HepG2 (cell line): ENCODE measurements at regions not wholly inside any gene's neighbourhood (a gene's known extent, or its start where the extent isn't known, plus 50 kb on each side); places are given as distances from the start of the nearest gene placed in this dataset.

Experiments
- ATAC-seq: fragments of 200-7000 bp; cut with Tn5 transposase; 3 replicates; pipeline ENCODE4 v1.9.1; 2020; ENCODE audit warnings: mild to moderate bottlenecking, moderate library complexity
- BruUV-seq: library from RNA; stranded (reverse); fragments of 400-500 nt; replicated peaks from 2 replicates; lab custom pipeline; 2021; lab: Mats Ljungman, UMichigan
- CTCF ChIA-PET: fragments of 300-600 bp; formaldehyde crosslinking; extraction: SDS; loops from one replicate; lab custom pipeline; 2021; ENCODE audit warnings: low total read pairs, inconsistent platforms, low intra/inter-chr PET ratio; lab: Yijun Ruan, JAX
- POLR2A ChIA-PET: fragments of 350-600 bp; sonication (Branson Sonifier 250); formaldehyde crosslinking; loops from one replicate; lab custom pipeline; 2020; ENCODE audit warnings: antibody characterized with exemption, inconsistent platforms; lab: Yijun Ruan, JAX
- DNase-seq: peaks from one replicate; pipeline ENCODE4 v3.0.0-alpha.2; 2015; ENCODE audit warnings: low spot score
- FAIRE-seq: peaks from 3 replicates; lab custom pipeline; 2011; peaks lifted over from hg19 to GRCh38; lab: Jason Lieb, UNC
- H2AFZ ChIP-seq: one replicate; pipeline ENCODE4 v1.6.1; 2011; ENCODE audit warnings: low read length, inconsistent platforms
- H3K27ac ChIP-seq: fragments of 300-600 bp; 3 replicates; pipeline ENCODE4 v1.8.0; 2011; ENCODE audit warnings: mixed run types, mild to moderate bottlenecking, mixed read lengths, low read length, inconsistent platforms; ENCODE audit not compliant: insufficient read depth; ENCODE audit errors: extremely low read length
- H3K27me3 ChIP-seq, 2 experiments: fragments of 200-600 bp in 1 of 2; 2 replicates in 1 of 2; 3 replicates in 1 of 2; pipeline versions ENCODE4 v1.6.0 to v1.8.0; 2011; ENCODE audit warnings: low read length in 2 of 2, mild to moderate bottlenecking in 2 of 2, moderate library complexity in 2 of 2, inconsistent platforms in 1 of 2; ENCODE audit not compliant: insufficient read depth in 2 of 2, control insufficient read depth in 1 of 2
- H3K36me3 ChIP-seq, 2 experiments: fragments of 200-600 bp in 1 of 2; replicated peaks in 1 of 2; 2 replicates in 1 of 2; 3 replicates in 1 of 2; pipeline versions ENCODE4 v1.5.1 to v1.8.0; 2011; ENCODE audit warnings: low read length in 2 of 2, inconsistent platforms in 1 of 2; ENCODE audit not compliant: insufficient read depth in 2 of 2, control insufficient read depth in 1 of 2
- H3K4me1 ChIP-seq: 2 replicates; pipeline ENCODE4 v1.5.1; 2012; ENCODE audit warnings: low read length, inconsistent platforms; ENCODE audit not compliant: insufficient read depth
- H3K4me2 ChIP-seq: 2 replicates; pipeline ENCODE4 v1.6.0; 2011; ENCODE audit warnings: low read depth, low read length, inconsistent platforms
- H3K4me3 ChIP-seq, 3 experiments: fragments of 200-600 bp in 1 of 3; sonication (generic), shearing (Covaris generic) in 1 of 3; replicated peaks in 1 of 3; 2 replicates each; pipeline ENCODE4 v1.5.1; 2011 to 2016; ENCODE audit warnings: low read length in 3 of 3, inconsistent platforms in 2 of 3, low read depth in 2 of 3, mild to moderate bottlenecking in 2 of 3, control low read depth in 1 of 3, mixed read lengths in 1 of 3; ENCODE audit not compliant: insufficient read depth in 1 of 3
- H3K79me2 ChIP-seq: one replicate; pipeline ENCODE4 v1.6.1; 2011; ENCODE audit warnings: low read length, inconsistent platforms; ENCODE audit not compliant: insufficient read depth
- H3K9ac ChIP-seq: 2 replicates; pipeline ENCODE4 v1.6.0; 2011; ENCODE audit warnings: mild to moderate bottlenecking, low read depth, low read length, inconsistent platforms; ENCODE audit not compliant: insufficient read depth
- H3K9me3 ChIP-seq: 2 replicates; pipeline ENCODE4 v1.5.1; 2012; ENCODE audit warnings: mild to moderate bottlenecking, low read length
- H4K20me1 ChIP-seq: 2 replicates; pipeline ENCODE4 v1.6.0; 2011; ENCODE audit warnings: inconsistent platforms, mild to moderate bottlenecking, low read length, moderate library complexity; ENCODE audit not compliant: insufficient read depth
- DBP ChIP-seq: sonication (generic); formaldehyde crosslinking; IDR thresholded peaks from 2 replicates; pipeline ENCODE4 v1.4.0; 2020; ENCODE audit warnings: missing genetic modification reagents; ENCODE audit errors: not compliant biosample characterization
- NAIF1 ChIP-seq: sonication (generic); formaldehyde crosslinking; IDR thresholded peaks from 2 replicates; pipeline ENCODE4 v1.5.0; 2020; ENCODE audit warnings: mild to moderate bottlenecking, missing genetic modification reagents, borderline replicate concordance
- WGBS: methylation state at CpG from one replicate; pipeline ENCODE4 v1.1.6; 2017; ENCODE audit warnings: low lambda C conversion rate; 5-methylcytosine and 5-hydroxymethylcytosine counted together
- in situ Hi-C: cut with HindIII; loops from 2 replicates; pipeline ENCODE4 v1.10.0; 2017; ENCODE audit warnings: low pct_unique_long_range_greater_than_20kb; ENCODE audit not compliant: extremely low pct_ligation_motif_present
- intact Hi-C: fragments of 100-400 bp; cut with micrococcal nuclease; formaldehyde crosslinking; loops from one replicate; pipeline ENCODE4 v1.10.0; 2022; ENCODE audit not compliant: unreplicated experiment
- TF ChIP-seq, protein P1 (sequence below): sonication (generic); formaldehyde crosslinking; IDR thresholded peaks from 2 replicates; pipeline ENCODE4 v1.5.0; 2020; ENCODE audit warnings: mild to moderate bottlenecking, missing genetic modification reagents, borderline replicate concordance

- TF ChIP-seq DBP (no peak), NAIF1 (CRISPR knock-in tag) (no peak)
- TF ChIP-seq, protein P1, sequence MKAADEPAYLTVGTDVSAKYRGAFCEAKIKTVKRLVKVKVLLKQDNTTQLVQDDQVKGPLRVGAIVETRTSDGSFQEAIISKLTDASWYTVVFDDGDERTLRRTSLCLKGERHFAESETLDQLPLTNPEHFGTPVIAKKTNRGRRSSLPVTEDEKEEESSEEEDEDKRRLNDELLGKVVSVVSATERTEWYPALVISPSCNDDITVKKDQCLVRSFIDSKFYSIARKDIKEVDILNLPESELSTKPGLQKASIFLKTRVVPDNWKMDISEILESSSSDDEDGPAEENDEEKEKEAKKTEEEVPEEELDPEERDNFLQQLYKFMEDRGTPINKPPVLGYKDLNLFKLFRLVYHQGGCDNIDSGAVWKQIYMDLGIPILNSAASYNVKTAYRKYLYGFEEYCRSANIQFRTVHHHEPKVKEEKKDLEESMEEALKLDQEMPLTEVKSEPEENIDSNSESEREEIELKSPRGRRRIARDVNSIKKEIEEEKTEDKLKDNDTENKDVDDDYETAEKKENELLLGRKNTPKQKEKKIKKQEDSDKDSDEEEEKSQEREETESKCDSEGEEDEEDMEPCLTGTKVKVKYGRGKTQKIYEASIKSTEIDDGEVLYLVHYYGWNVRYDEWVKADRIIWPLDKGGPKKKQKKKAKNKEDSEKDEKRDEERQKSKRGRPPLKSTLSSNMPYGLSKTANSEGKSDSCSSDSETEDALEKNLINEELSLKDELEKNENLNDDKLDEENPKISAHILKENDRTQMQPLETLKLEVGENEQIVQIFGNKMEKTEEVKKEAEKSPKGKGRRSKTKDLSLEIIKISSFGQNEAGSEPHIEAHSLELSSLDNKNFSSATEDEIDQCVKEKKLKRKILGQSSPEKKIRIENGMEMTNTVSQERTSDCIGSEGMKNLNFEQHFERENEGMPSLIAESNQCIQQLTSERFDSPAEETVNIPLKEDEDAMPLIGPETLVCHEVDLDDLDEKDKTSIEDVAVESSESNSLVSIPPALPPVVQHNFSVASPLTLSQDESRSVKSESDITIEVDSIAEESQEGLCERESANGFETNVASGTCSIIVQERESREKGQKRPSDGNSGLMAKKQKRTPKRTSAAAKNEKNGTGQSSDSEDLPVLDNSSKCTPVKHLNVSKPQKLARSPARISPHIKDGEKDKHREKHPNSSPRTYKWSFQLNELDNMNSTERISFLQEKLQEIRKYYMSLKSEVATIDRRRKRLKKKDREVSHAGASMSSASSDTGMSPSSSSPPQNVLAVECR, result no peak
- Histone ChIP-seq H3K27me3 (peaks cover 2 to 3% of the 10 kb centered on the region in 2 experiments; a peak in 1 of 5 replicates), H3K9me3 (no peaks in the 10 kb centered on the region), H3K36me3 (no peaks in the 10 kb centered on the region), H3K9ac (no peak overlapping the region), H3K4me2 (no peak overlapping the region), H4K20me1 (no peaks in the 10 kb centered on the region), H3K27ac (no peak overlapping the region), H3K79me2 (no peaks in the 10 kb centered on the region), H3K4me3 (no peak overlapping the region), H3K4me1 (no peaks in the 10 kb centered on the region), H2AFZ (no peak overlapping the region)
- BruUV-seq, result no TSS peak
- FAIRE-seq (no peak), DNase-seq (no peak), ATAC-seq (no peak)
- intact Hi-C loops (no loop called here), in situ Hi-C loops (no loop called here)
- ChIA-PET CTCF (no interaction called here), POLR2A (no interaction called here)
- WGBS, result 7% methylated on average over 5 of the region's 5 CpGs
Observed at GRCh38 chr2:174692256-174692919, 71.9 kb downstream of the CHRNA1 start.
